GM18508 (cell line): ENCODE measurements at regions not wholly inside any gene's neighbourhood (a gene's known extent, or its start where the extent isn't known, plus 50 kb on each side); places are given as distances from the start of the nearest gene placed in this dataset.
A peak's percentile ranks its signal among the peaks of the same experiment; 100 is the strongest.

Experiments
- ATAC-seq: cut with Tn5 transposase; IDR thresholded peaks from one replicate; pipeline ENCODE4 v1.9.1; 2021; ENCODE audit warnings: moderate number of reproducible peaks; ENCODE audit not compliant: insufficient read depth, unreplicated experiment

DNA sequence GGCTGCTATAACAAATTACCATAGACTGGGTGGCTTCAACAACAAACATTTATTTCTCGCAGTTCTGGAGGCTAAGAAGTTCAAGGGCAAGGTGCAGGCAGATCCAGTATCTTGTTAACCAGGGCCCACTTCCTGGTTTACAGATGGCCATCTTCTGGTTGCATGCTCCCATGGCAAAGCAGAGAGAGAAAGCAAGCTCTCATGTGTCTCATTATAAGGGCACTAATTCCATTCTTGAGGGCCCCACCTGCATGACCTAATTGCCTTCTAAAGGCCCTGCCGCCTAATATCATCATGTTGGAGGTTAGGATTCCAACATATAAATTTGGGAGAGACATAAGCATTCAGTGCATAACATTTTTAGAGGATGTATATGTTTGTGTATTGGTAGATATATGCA lies 280.1 kb upstream of the TMPO start:
- no peak for ATAC-seq

DNA sequence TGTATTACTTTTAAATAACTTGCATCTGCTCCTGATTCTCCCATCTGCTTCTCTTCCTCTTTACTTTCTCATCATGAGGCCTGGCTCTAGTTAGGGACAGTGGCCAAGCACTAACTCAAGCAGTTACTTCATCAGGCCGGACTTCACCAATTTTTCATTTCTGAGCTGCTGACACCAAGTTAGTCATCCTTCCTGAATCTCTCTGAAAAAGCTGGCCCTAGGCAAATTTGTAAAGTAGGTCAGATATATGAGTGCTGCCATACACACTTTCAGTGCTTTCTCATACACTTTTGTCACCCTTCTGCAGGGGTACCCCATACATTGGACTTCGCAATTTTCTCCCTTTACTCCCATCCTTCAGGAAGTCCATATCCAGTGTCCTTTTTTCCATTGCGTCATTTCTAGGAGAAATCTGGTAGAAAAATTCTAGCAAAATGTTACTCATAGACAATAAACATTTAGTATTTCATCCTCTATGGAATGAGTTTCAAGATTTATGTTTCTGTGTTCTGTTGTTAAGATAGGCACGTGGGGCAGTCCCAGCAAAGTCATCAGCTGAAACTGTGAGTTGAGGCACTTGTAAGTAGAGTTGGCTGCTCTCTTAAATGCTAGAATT lies 276.8 kb upstream of the TMPO start:
- no peak for ATAC-seq

DNA sequence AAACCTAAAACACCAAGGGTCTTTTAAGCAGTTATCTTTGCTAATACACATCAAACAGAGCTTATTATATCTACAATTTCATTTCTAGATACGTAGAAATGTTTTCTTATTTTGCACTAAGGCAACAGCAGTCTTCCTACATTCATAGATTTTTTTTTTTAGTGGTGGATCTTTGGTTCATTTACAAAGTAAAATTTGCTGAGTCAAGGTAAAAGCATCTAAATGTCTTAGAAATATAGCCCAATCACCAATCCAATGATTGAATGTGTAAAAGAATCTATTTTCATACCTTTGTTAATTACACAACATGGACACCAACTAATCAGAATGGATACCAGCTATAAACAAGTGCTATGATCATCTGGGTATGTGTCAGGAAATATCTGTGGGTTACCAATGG lies 272.2 kb upstream of the TMPO start:
- no peak for ATAC-seq

DNA sequence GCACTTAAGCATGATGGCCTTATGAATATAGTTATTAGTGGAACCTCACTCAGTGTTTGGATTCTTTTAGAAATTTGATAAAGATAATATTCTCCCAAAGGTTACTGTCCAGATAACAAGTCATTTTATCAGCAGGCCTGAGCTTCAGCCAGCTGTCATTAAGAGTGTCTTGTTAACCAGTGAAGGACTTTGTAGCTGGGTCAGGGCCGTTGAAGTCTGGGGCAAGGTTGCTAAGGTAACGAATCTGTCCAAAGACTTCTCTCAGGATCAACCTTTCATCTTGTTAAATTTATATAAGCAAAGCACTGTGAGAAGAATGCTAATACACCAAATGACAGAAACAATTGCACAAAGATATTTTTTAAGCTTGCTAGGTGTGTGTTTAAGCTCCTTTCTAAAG lies 271.3 kb upstream of the TMPO start:
- ATAC-seq = no peak

DNA sequence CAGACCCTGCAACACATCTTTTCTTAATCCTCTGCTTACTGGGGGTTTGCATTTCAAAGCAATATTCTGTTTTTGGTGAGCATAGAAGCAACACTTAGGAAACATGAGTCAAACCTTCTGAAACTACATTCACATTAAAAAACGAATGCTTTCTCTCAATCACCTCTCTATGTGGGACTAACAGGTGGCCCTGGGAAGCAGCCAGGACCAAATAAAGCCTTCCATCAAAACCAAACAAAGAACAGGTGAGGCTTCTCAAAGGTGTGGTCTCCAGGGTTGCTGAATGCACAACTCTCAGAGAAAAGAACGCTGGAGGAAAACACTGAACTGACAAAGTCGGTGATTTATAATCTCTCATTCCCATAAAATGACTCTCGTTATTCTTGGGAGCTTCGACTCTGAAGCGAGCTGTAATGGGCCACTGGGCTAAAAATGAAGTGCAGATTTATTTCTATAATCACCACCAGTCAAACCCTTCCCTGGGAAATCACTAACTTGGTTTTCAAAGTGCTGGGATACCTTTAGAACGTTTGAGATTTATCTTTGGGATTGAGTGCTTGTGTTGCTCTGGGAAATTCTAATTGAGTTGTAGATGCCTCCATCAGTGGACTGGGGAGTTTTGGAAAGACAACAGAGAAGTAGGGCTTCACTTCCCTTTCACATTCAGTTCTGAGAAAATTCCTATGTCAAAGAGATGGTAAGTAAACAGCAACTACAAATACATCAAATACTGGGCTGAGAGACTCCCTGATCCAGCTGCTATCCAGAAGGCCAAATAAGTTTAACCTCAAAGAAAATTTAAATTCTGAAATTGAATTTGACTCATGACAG lies 262.0 kb upstream of the TMPO start:
- no peak for ATAC-seq

DNA sequence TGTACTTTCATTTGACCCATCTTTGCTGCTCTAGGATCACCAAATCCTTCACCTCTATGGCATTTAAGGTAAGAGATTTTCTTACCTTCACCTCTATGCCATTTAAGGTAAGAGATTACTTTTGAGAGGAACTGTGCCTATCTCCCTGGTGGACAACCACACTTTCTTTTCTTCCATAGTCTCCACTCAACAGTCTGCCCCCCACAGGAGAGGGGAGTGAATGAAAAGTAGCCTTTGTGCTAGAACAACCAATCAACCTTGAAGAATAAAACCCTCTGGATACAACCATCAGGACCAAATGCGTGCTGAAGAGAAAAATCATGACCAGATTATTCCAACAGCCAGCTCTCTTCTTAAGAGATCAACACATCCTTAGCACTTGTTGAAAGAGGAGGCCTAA lies 258.6 kb upstream of the TMPO start:
- no peak for ATAC-seq

DNA sequence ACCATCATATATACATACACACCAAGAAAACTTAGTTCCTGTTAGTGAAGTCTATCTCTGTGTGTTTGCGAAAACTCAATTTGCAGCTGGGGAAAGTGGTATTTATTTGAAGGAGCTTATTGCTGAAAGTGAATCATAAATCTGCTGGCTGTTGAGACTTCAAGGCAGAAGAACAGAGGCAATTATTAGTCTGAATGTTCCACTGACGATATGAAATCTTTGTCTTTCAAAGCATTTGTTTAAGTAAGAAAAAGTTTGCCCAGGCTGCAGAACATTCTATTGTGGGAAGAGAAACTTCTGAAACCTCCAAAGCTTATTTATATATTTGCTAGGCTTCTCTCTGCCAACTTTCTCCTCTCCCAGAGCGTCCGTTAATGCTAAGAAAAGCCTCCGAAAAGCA lies 255.7 kb upstream of the TMPO start:
- no peak for ATAC-seq

DNA sequence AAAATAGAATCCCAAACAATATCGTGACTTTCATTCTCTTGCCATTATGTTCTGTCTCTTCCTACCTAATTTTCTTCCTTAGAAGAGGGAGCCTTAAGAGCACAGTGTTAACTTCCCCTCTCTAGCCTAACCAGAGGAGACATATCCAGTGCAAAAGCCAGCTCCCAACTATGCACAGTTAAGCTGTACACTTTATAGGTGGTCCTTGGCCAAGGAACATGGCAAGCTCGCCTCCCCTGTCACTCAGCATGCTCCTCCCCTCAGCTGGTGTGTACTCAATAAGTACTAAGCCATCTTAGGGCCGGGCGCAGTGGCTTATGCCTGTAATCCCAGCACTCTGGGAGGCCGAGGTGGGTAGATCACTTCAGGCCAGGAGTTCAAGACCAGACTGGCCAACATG lies 255.1 kb upstream of the TMPO start:
- no peak for ATAC-seq

DNA sequence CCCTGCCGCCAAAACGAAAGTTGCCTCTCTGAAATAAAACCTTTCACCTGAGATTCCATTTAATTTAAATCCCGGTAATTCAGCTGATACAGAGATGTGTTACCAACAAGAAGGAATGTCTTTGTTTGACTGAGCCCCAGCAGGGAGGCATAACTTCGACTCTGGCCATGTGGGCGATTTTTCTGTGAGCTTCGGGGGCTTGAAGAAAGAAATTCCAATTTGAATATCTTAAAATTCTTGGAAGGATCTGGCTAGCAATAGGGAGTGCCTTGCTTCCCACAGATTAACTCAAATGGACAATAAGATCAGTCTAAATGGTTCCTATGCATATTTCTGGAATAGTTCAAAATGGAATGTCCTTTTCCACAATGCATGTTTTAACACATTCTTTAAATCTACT lies 252.5 kb upstream of the TMPO start:
- ATAC-seq = no peak

DNA sequence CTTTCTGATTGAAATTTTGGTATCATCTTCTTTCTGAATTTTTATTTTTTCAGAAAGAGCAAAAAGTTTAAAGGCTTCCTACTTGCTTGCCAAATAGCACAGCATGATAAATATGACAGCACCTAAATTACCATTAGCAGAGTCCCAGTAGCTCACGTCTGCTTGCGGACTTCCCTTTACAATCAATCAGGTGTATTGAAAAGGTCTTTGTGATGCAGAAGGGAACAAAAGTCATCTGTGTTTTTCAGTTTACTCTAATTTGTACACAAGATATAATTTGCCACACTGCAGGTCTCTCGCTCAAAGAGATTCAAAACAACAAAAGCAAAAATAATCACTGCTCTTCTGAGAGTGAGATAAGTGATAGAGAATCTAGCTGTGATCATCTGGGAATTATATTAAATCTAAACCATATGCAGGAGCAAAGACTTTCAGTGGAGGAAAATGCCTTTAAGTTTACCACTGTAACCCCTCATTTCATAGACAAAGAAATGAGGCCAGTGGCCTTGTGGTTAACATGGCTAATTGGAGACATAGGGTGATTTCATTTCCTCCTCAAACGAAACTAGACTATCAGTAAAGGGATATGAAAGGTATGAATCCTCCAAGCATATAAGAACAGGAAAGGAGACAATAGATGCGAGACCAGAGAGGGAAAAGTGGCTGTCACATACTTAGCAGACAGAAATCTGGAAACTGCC lies 240.8 kb upstream of the TMPO start:
- peak; percentile 99 for ATAC-seq

DNA sequence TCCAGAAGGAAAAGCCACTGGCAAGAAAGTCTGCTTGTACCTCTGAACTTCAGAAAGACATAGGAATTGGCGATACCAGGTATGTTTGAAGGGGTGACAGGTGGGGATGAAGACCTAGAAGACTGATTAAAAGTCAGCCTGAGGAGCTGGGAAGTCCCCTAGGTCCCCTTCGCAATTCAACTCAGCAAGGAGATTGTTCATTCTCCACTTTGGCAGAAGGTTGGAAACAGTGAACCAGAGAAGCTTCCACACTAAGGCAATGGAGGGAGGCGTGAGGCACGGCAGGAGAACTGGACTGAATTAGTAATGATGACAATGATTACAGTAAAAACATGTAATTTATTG lies 240.3 kb upstream of the TMPO start:
- peak; percentile 29 for ATAC-seq

DNA sequence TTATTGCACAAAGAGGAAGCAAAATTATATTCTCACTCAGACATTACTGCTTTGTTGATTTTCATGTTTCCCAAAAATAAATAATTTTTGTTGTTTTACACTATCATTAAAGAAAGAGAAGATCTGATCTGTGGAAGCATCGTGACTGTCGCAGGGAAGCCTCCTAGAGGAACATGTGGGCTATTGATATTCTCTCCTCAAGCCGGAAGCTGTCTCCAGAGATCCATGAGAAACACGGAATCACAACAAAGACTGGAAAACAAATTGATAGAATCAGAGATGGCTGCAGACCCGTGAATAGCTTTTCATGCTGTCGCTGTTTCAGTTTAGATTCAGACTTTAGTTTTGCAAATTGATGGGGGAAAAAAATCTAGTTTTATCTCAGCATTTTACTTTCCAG lies 235.2 kb upstream of the TMPO start:
- ATAC-seq = no peak

DNA sequence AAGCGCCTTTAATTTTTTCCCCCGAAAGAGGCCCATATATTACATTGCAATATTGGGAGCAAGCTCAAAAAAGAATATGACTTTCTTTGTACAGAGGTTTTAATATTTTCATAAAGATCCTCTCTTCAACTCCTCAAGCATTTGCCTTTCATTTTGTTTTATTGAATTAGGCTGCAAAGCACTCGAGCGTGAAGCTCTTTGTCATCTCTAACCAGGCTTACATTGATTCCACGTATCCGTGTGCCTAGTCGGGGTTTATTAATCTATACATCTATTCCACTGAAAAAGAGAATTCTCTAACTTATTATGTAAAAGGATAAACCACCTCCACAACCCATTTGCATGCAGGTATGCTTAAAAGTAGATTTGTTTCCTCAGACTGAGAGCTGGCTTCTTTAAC lies 234.8 kb upstream of the TMPO start:
- ATAC-seq = no peak

DNA sequence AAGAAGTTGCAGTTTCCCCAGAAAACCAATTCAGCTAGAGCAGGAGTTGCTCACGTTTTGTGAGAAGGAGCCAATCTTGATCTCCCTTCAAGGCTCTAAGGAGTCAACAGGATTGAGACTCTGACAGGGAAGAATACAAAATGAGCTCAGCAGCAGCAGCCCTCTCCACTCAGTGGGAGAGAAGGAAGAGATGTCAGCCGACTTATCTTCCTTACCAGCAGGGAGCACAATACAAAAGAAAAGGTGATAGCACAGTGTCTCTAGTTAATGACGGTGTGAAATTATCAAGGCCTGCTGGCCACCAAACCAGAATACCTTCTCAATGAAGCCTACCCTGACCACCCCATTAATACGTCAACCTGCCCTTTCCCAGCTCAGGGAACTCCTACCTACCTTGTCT lies 223.6 kb upstream of the TMPO start:
- no peak for ATAC-seq

DNA sequence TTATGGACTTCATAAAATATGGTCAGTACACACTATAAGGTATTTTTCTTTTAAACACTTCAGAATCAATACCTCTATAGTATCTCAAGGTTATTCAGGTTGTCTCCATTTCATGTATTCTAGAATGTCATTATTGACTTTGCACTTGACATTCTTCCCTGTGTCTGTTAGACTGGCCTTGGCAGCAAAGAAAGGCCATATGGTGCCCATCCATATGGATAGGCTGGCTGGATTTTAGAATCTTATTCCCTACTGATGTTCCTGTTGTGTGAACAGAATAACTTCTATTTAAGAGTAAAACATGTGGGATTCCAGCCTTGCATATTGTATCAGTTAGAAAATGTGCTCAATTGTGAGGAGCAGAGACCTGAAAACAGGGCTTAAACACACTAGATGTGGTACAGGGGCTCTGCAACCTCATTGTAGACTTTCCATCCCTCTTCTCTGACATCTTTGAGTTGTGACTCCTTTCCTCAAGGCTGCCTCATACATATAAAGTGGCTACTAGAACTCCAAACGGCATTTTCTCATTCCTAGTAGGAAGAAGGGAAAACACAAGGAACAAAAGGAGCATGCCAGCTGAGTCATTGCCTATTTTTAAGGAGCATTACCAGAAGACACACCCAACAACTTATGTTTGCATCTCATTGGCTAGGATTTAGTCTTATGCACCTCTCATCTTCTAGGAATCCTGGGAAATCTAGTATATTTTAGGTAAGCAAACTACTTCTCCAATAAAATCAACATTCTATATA lies 221.2 kb upstream of the TMPO start:
- no peak for ATAC-seq

DNA sequence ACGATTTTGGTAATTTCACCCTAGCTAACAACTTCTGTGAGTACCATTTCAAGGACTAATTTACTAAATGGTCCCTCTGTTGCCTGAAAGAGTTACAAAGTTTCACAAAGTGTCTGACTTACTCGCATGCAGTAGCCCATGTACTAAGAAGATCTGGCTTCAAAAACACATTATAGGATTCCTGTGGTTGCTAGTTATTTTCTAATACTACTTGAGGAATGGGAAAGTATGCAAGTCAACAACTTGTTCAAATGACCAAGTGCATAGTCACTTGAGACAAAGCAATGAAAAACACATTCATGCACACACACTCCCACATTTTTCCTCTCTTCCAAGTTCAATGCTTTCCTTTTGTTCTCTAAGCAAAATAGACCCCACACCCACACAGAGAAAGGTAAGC lies 219.7 kb upstream of the TMPO start:
- no peak for ATAC-seq

DNA sequence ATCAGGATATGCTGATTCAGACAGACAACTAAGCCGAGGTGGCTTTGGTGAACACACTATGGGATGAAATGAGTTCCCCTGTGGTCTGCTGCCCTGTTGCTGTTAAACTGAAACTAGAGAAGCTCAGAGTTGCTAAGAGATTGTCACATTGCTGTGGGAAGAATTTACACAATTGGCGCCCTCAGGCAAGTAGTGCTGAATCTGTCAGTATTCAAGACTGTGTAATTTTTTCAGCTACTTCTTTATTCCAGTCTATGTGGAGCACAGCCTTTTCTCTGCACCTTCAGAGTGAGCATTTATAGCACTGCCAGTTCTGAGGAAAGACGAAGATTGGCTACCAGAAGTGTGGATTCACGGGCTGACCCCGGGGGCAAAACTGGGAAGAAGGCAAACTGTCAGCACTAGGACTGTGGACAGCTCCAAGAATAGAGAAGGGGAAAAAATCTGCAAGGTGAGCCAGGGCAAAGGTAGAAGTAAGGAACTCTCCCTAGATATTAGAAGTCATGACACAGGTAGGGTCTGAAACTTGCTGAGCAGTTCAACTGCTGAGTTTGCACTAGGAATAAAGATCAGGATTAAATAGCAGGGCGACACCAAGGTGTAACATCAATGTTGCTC lies 218.8 kb upstream of the TMPO start:
- ATAC-seq = no peak

DNA sequence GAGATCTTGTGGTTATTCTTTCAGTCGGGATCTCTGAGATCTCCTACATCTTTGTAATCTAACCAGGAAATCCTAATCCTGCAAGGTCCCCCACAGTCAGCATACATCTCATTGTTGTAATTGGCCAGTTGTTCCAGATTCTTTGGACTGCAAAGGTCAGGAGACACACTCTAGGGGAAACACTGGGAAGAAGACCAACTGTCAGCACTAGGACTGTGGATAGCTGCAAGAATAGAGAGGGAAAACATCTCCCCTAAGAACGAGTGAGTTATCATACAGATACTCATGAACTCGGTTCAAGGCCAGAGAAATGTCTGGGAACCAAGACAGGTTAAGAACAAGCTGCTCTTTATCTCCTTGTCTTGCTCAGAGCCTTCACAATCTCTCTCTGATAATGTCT lies 217.9 kb upstream of the TMPO start:
- ATAC-seq = no peak

DNA sequence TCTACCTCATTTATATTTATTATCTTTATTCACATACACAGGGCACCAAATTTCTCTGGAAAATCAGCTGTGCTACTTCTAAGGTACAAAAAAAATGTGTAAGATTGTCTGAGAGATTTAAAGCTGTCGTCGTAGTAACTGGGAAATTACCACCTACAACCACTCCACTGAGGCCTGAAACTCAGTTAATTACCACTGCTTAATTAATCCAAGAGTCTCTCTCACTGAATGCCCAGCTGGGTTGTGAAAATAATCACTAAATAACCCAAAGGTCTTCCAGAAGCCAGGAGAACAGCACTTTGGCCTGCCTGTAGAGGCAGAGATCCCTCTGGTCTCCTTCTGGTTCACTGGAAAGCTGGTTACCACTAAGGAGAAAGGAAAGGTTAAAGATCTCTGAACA lies 207.2 kb upstream of the TMPO start:
- ATAC-seq = no peak
